Aorta (tissue), 5 donors: ENCODE measurements at regions not wholly inside any gene's neighbourhood (a gene's known extent, or its start where the extent isn't known, plus 50 kb on each side); places are given as distances from the start of the nearest gene placed in this dataset.

Source experiments
- ATAC-seq: fragments of 200-7000 bp; cut with Tn5 transposase; one replicate; pipeline ENCODE4 v1.9.1; 2022; ENCODE audit warnings: moderate library complexity; ENCODE audit not compliant: low FRiP score
- DNase-seq, 2 donors: peaks; one replicate each; pipeline ENCODE4 v3.0.0-alpha.2; 2020
- H3K27ac ChIP-seq, 2 donors: one replicate each; pipeline ENCODE4 v1.5.1; 2013; ENCODE audit warnings: low read length in 2 of 2, mild to moderate bottlenecking in 2 of 2, moderate library complexity in 2 of 2, control low read depth in 1 of 2, inconsistent platforms in 1 of 2, low read depth in 1 of 2
- H3K27me3 ChIP-seq, 2 donors: one replicate each; pipeline ENCODE4 v1.6.1; 2013; ENCODE audit warnings: control low read depth in 1 of 2, low read length in 1 of 2, mild to moderate bottlenecking in 1 of 2, moderate library complexity in 1 of 2; ENCODE audit not compliant: insufficient read depth in 2 of 2, control insufficient read depth in 1 of 2
- H3K36me3 ChIP-seq, 2 donors: one replicate each; pipeline ENCODE4 v1.6.1; 2013; ENCODE audit warnings: control low read depth in 1 of 2, low read length in 1 of 2, mild to moderate bottlenecking in 1 of 2; ENCODE audit not compliant: insufficient read depth in 2 of 2, control insufficient read depth in 1 of 2
- H3K4me1 ChIP-seq, 2 donors: one replicate each; pipeline ENCODE4 v1.6.1; 2013; ENCODE audit warnings: low read length in 2 of 2, control low read depth in 1 of 2, mild to moderate bottlenecking in 1 of 2, moderate library complexity in 1 of 2; ENCODE audit not compliant: insufficient read depth in 2 of 2, control insufficient read depth in 1 of 2
- H3K4me3 ChIP-seq, 2 donors: one replicate each; pipeline ENCODE4 v1.5.1; 2013; ENCODE audit warnings: low read length in 2 of 2, control low read depth in 1 of 2, mild to moderate bottlenecking in 1 of 2
- H3K9me3 ChIP-seq: one replicate; pipeline ENCODE4 v1.6.1; 2013; ENCODE audit warnings: mild to moderate bottlenecking, low read length; ENCODE audit not compliant: control insufficient read depth
- WGBS, 2 donors: extraction: QIAGEN DNeasy Blood & Tissue Kit; methylation state at CpG; one replicate each; pipeline ENCODE4 v1.1.7; 2013; 5-methylcytosine and 5-hydroxymethylcytosine counted together
- intact Hi-C, 2 donors: fragments of 100-400 bp; cut with DNase I; formaldehyde crosslinking; loops; one replicate each; pipeline versions ENCODE4 v1.14.2 to v1.15.0; 2022
- donor health status: healthy with polysubstance abuse.
- donor health status: Bipolar disorder and iron deficiency.
- donor health status: DM: no; HTN: no; CAD: no.
- donor health status: DM: no; HTN: no; CAD: no.
- donor health status: DM: yes; HTN: yes; CAD: no.

DNA sequence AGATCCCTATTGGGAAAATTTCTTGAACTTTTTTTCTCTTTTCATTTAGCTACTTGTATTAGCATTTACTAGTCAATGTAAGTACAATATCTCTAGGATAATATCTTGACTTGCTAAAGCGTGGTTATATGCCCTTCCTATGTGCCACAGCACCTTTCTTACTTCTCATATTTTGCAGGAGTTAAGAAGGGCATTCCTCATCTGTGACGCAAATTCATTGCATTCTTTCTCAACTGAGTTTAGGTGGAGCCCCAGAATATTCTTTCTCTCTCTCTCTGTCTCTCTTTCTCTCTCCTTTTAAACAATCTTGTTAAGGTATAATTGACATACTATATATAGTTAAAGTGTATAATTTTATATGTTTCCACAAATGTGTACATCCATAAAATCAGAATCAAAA is 266.1 kb downstream of the RAB38 start:
- no peaks in the 10 kb centered on the region for H3K36me3 ChIP-seq
- no peak overlapping the region for H3K4me3 ChIP-seq
- H3K4me1 ChIP-seq = no peaks in the 10 kb centered on the region
- no peaks in the 10 kb centered on the region for H3K9me3 ChIP-seq
- intact Hi-C loops = no loop called here
- H3K27me3 ChIP-seq = no peaks in the 10 kb centered on the region
- DNase-seq (no peak), ATAC-seq (no peak)
- 62 to 64% methylated on average over 2 of the region's 2 CpGs for WGBS, 2 donors
- no peak overlapping the region for H3K27ac ChIP-seq

DNA sequence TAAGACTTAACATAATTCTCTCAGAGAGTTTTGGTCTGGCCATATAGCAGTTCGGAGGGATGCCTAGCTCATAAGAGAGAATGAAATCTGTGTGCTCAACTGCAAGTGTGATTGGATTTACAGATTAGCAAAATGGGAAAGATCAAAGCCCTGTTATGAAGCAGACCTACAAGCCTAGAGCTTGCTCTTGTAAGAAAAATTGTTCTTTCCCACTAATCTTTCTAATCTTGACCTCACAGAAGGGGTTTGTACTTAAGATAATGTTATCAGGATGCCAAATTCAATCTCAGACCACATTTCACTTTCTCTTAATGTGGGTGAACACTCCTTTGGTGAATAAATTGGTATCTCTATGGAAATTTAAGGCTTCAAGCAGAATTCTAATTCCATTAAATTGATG is 267.2 kb downstream of the RAB38 start:
- intact Hi-C loops = no loop called here
- Histone ChIP-seq H3K27ac (no peak overlapping the region), H3K4me3 (no peak overlapping the region), H3K9me3 (no peaks in the 10 kb centered on the region), H3K27me3 (no peaks in the 10 kb centered on the region), H3K4me1 (no peaks in the 10 kb centered on the region), H3K36me3 (no peaks in the 10 kb centered on the region)
- DNase-seq (no peak), ATAC-seq (no peak)
- WGBS, 2 donors = 69 to 75% methylated on average over 1 of the region's 1 CpG

DNA sequence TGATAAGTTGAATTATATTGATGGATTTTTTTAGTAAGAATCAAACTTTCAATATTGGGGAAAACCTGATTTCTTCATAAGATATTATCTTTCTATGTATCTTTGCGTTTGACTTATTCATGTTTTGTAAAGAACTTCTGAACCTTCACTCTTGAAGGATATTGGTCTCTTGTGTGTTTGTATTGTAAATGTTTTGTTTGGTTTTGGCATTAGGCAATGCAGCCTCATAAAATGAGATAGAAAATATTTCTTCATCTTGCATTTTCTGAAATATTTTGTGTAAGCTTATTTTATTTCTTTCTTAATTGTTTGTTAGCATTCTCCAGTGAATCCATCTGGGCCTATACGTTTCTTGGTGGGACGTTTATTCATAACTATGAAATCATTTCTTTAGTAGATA is 271.9 kb downstream of the RAB38 start:
- no peaks in the 10 kb centered on the region for H3K36me3 ChIP-seq
- WGBS, 2 donors = 87 to 91% methylated on average over 3 of the region's 3 CpGs
- no peaks in the 10 kb centered on the region for H3K4me1 ChIP-seq
- DNase-seq (no peak), ATAC-seq (no peak)
- H3K27ac ChIP-seq = no peak overlapping the region
- intact Hi-C loops = no loop called here
- no peaks in the 10 kb centered on the region for H3K27me3 ChIP-seq
- H3K9me3 ChIP-seq = no peaks in the 10 kb centered on the region
- H3K4me3 ChIP-seq = no peak overlapping the region

GRCh38 chr11:87901341-87901740 is 273.9 kb downstream of the RAB38 start:
- ATAC-seq = no peak
- H3K9me3 ChIP-seq = no peaks in the 10 kb centered on the region
- no peak for DNase-seq
- H3K27me3 ChIP-seq = no peaks in the 10 kb centered on the region
- WGBS, 2 donors = 5 to 7% methylated on average over 3 of the region's 3 CpGs
- H3K4me1 ChIP-seq = no peaks in the 10 kb centered on the region
- H3K27ac ChIP-seq = no peak overlapping the region
- H3K36me3 ChIP-seq = no peaks in the 10 kb centered on the region
- H3K4me3 ChIP-seq = no peak overlapping the region
- intact Hi-C loops = no loop called here

GRCh38 chr11:87897921-87898320 is 277.3 kb downstream of the RAB38 start:
- no peak overlapping the region for H3K4me3 ChIP-seq
- H3K9me3 ChIP-seq = no peaks in the 10 kb centered on the region
- ATAC-seq (no peak), DNase-seq (no peak)
- H3K27me3 ChIP-seq = no peaks in the 10 kb centered on the region
- no peak overlapping the region for H3K27ac ChIP-seq
- WGBS, 2 donors = 83 to 95% methylated on average over 1 of the region's 1 CpG
- no peaks in the 10 kb centered on the region for H3K36me3 ChIP-seq
- intact Hi-C loops = no loop called here
- H3K4me1 ChIP-seq = no peaks in the 10 kb centered on the region

GRCh38 chr11:87897071-87897470 is 278.2 kb downstream of the RAB38 start:
- H3K4me1 ChIP-seq = no peaks in the 10 kb centered on the region
- no peaks in the 10 kb centered on the region for H3K27me3 ChIP-seq
- intact Hi-C loops = no loop called here
- H3K9me3 ChIP-seq = no peaks in the 10 kb centered on the region
- ATAC-seq (no peak), DNase-seq (no peak)
- no peaks in the 10 kb centered on the region for H3K36me3 ChIP-seq
- no peak overlapping the region for H3K27ac ChIP-seq
- no peak overlapping the region for H3K4me3 ChIP-seq

DNA sequence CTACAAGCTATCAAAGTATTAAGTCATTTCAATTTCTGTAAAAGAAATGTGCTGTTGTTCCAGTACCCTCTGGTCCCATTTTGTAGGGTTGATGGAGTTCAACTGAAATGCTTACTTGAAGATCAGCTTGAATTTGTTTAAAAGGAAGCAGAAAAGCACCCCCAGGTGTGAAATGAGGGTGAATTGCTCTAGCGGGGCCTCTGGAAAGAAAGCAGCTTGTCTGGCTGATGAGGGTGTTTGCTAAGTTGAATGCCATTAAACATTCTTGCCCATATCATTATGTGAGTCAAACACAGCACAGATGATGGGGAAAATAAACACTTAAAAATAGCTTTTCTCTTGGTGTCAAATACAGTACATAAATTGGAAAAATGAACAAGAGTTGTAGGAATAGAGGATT is 280.3 kb downstream of the RAB38 start:
- H3K9me3 ChIP-seq = no peaks in the 10 kb centered on the region
- H3K27ac ChIP-seq = no peak overlapping the region
- H3K27me3 ChIP-seq = no peaks in the 10 kb centered on the region
- 46 to 52% methylated on average over 1 of the region's 1 CpG for WGBS, 2 donors
- no peaks in the 10 kb centered on the region for H3K4me1 ChIP-seq
- no peak overlapping the region for H3K4me3 ChIP-seq
- intact Hi-C loops = no loop called here
- H3K36me3 ChIP-seq = no peaks in the 10 kb centered on the region
- ATAC-seq (no peak), DNase-seq (no peak)

- Histone ChIP-seq H3K27me3 (no peaks in the 10 kb centered on the region), H3K4me3 (no peak overlapping the region), H3K36me3 (no peaks in the 10 kb centered on the region), H3K27ac (no peak overlapping the region), H3K4me1 (no peaks in the 10 kb centered on the region), H3K9me3 (no peaks in the 10 kb centered on the region)
- ATAC-seq (no peak), DNase-seq (no peak)
- intact Hi-C loops = no loop called here
- WGBS, 2 donors = 86 to 91% methylated on average over 1 of the region's 1 CpG
Measured at GRCh38 chr11:87892291-87892690, 283.0 kb downstream of the RAB38 start.

GRCh38 chr11:87889126-87889525 is 286.1 kb downstream of the RAB38 start:
- Histone ChIP-seq H3K36me3 (no peaks in the 10 kb centered on the region), H3K4me3 (no peak overlapping the region), H3K9me3 (no peaks in the 10 kb centered on the region), H3K27me3 (no peaks in the 10 kb centered on the region), H3K27ac (no peak overlapping the region), H3K4me1 (no peaks in the 10 kb centered on the region)
- DNase-seq = no peak
- no peak for ATAC-seq
- intact Hi-C loops = loop anchor here in 1 of 2 donors (10.0 kb wide), 1 partner anchor 84 kb away; no protein-coding TSS in a partner anchor
